ENCODE measurements at regions not wholly inside any gene's neighbourhood (a gene's known extent, or its start where the extent isn't known, plus 50 kb on each side); places are given as distances from the start of the nearest gene placed in this dataset.

DNA sequence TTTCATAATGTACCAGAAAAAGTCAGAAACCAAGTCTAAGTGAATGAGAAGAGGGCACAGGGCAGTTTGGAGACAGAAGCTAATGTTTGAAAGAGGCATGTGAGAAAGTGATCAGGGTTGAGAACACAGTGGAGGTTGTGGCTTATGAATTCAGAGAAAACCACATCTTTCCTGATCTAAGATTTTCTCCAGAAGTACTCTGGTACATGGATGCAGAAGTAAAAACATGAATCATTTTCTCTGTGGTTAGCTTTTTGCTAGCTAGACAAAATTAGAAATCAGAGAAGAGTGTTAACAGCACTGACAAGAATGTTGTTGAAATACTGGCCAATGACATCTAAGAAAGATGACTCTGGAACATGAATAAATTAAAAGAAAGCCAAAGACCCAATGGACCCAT is 541.1 kb downstream of the DNAH5 start:
- Mint-ChIP-seq H3K4me1 (peaks cover 15% of the 10 kb centered on the region), H3K27me3 (ENCODE audit: low read depth) (no peaks in the 10 kb centered on the region), H3K4me3 (no peak overlapping the region), H3K9me3 (no peaks in the 10 kb centered on the region), H3K36me3 (no peaks in the 10 kb centered on the region), H3K27ac (no peak overlapping the region)
- no peak for ATAC-seq
- ChIA-PET POLR2A (no interaction called here), CTCF (interaction anchor here (1.4 kb wide), 1 partner anchor 76 kb away, joined by 5 read pairs; no protein-coding TSS in a partner anchor)
- TF ChIP-seq RORB (CRISPR knock-in tag; IDR thresholded peaks at IDR 0.05), result no peak
- TF ChIP-seq ZBTB21 (CRISPR knock-in tag; IDR thresholded peaks at IDR 0.05; ENCODE audit: borderline replicate concordance), result no peak
- TF ChIP-seq ELF4 (CRISPR knock-in tag; IDR thresholded peaks at IDR 0.05; ENCODE audit: low read depth), result no peak
- no peak for TF ChIP-seq GABPB1 (CRISPR knock-in tag; IDR thresholded peaks at IDR 0.05)
- TF ChIP-seq, protein P1, sequence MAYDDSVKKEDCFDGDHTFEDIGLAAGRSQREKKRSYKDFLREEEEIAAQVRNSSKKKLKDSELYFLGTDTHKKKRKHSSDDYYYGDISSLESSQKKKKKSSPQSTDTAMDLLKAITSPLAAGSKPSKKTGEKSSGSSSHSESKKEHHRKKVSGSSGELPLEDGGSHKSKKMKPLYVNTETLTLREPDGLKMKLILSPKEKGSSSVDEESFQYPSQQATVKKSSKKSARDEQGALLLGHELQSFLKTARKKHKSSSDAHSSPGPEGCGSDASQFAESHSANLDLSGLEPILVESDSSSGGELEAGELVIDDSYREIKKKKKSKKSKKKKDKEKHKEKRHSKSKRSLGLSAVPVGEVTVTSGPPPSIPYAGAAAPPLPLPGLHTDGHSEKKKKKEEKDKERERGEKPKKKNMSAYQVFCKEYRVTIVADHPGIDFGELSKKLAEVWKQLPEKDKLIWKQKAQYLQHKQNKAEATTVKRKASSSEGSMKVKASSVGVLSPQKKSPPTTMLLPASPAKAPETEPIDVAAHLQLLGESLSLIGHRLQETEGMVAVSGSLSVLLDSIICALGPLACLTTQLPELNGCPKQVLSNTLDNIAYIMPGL (CRISPR knock-in tag; IDR thresholded peaks at IDR 0.05), result no peak
- no peak for TF ChIP-seq EMX1 (CRISPR knock-in tag; IDR thresholded peaks at IDR 0.05)
- TF ChIP-seq, protein P2, sequence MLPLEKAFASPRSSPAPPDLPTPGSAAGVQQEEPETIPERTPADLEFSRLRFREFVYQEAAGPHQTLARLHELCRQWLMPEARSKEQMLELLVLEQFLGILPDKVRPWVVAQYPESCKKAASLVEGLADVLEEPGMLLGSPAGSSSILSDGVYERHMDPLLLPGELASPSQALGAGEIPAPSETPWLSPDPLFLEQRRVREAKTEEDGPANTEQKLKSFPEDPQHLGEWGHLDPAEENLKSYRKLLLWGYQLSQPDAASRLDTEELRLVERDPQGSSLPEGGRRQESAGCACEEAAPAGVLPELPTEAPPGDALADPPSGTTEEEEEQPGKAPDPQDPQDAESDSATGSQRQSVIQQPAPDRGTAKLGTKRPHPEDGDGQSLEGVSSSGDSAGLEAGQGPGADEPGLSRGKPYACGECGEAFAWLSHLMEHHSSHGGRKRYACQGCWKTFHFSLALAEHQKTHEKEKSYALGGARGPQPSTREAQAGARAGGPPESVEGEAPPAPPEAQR (CRISPR knock-in tag; IDR thresholded peaks at IDR 0.05), result no peak
- no peak for TF ChIP-seq NR3C1 (CRISPR knock-in tag; conservative IDR thresholded peaks at IDR 0.05; ENCODE audit: low read depth)
- TF ChIP-seq IRF1 (CRISPR knock-in tag; IDR thresholded peaks at IDR 0.05), result no peak
- TF ChIP-seq, protein P3, sequence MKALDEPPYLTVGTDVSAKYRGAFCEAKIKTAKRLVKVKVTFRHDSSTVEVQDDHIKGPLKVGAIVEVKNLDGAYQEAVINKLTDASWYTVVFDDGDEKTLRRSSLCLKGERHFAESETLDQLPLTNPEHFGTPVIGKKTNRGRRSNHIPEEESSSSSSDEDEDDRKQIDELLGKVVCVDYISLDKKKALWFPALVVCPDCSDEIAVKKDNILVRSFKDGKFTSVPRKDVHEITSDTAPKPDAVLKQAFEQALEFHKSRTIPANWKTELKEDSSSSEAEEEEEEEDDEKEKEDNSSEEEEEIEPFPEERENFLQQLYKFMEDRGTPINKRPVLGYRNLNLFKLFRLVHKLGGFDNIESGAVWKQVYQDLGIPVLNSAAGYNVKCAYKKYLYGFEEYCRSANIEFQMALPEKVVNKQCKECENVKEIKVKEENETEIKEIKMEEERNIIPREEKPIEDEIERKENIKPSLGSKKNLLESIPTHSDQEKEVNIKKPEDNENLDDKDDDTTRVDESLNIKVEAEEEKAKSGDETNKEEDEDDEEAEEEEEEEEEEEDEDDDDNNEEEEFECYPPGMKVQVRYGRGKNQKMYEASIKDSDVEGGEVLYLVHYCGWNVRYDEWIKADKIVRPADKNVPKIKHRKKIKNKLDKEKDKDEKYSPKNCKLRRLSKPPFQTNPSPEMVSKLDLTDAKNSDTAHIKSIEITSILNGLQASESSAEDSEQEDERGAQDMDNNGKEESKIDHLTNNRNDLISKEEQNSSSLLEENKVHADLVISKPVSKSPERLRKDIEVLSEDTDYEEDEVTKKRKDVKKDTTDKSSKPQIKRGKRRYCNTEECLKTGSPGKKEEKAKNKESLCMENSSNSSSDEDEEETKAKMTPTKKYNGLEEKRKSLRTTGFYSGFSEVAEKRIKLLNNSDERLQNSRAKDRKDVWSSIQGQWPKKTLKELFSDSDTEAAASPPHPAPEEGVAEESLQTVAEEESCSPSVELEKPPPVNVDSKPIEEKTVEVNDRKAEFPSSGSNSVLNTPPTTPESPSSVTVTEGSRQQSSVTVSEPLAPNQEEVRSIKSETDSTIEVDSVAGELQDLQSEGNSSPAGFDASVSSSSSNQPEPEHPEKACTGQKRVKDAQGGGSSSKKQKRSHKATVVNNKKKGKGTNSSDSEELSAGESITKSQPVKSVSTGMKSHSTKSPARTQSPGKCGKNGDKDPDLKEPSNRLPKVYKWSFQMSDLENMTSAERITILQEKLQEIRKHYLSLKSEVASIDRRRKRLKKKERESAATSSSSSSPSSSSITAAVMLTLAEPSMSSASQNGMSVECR (CRISPR knock-in tag; IDR thresholded peaks at IDR 0.05; ENCODE audit: borderline replicate concordance), result no peak
- no peak for TF ChIP-seq CREB1 (CRISPR knock-in tag; IDR thresholded peaks at IDR 0.05)
- TF ChIP-seq ZNF416 (CRISPR knock-in tag; IDR thresholded peaks at IDR 0.05), result no peak
- DNase-seq (ENCODE audit: low spot score), result no peak

GRCh38 chr5:13385066-13385465 is 559.4 kb downstream of the DNAH5 start:
- peaks cover 62% of the 10 kb centered on the region for H3K9me3 Mint-ChIP-seq
- no peak for TF ChIP-seq ZNF138 (CRISPR knock-in tag; conservative IDR thresholded peaks at IDR 0.05)
- TF ChIP-seq, protein P4, sequence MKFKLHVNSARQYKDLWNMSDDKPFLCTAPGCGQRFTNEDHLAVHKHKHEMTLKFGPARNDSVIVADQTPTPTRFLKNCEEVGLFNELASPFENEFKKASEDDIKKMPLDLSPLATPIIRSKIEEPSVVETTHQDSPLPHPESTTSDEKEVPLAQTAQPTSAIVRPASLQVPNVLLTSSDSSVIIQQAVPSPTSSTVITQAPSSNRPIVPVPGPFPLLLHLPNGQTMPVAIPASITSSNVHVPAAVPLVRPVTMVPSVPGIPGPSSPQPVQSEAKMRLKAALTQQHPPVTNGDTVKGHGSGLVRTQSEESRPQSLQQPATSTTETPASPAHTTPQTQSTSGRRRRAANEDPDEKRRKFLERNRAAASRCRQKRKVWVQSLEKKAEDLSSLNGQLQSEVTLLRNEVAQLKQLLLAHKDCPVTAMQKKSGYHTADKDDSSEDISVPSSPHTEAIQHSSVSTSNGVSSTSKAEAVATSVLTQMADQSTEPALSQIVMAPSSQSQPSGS (CRISPR knock-in tag; IDR thresholded peaks at IDR 0.05; ENCODE audit: borderline replicate concordance, low read depth), result no peak
- TF ChIP-seq MAX (CRISPR knock-in tag; IDR thresholded peaks at IDR 0.05), result no peak
- TF ChIP-seq SOX15 (CRISPR knock-in tag; IDR thresholded peaks at IDR 0.05), result no peak
- no peaks in the 10 kb centered on the region for H3K4me1 Mint-ChIP-seq
- H3K27ac Mint-ChIP-seq, result no peak overlapping the region
- ATAC-seq (no peak), DNase-seq (ENCODE audit: low spot score) (no peak)
- ChIA-PET CTCF (no interaction called here), POLR2A (no interaction called here)
- no peak overlapping the region for H3K4me3 Mint-ChIP-seq
- H3K36me3 Mint-ChIP-seq, result peaks cover 14% of the 10 kb centered on the region
- H3K27me3 Mint-ChIP-seq (ENCODE audit: low read depth), result no peaks in the 10 kb centered on the region; the same call in 1 of the 2 replicates

All from WTC11 (cell line).